Endothelial cell of umbilical vein (primary cell): ENCODE measurements at regions not wholly inside any gene's neighbourhood (a gene's known extent, or its start where the extent isn't known, plus 50 kb on each side); places are given as distances from the start of the nearest gene placed in this dataset.

Source experiments
- BruUV-seq: library from RNA; stranded (reverse); fragments of 400-500 nt; replicated peaks from 2 replicates; lab custom pipeline; 2021; lab: Mats Ljungman, UMichigan
- CTCF ChIA-PET: fragments of 300-600, 350-600 bp; sonication (Branson Sonifier 250); formaldehyde crosslinking; loops from one replicate; lab custom pipeline; 2021; ENCODE audit warnings: antibody characterized with exemption, inconsistent platforms; lab: Charles Lee
- POLR2A ChIA-PET: fragments of 300-600, 350-600 bp; sonication (Branson Sonifier 250); formaldehyde crosslinking; loops from one replicate; lab custom pipeline; 2021; ENCODE audit warnings: antibody characterized with exemption, inconsistent platforms; lab: Charles Lee
- DNase-seq: peaks from one replicate; pipeline ENCODE4 v3.0.0-alpha.2; 2011; ENCODE audit warnings: low read depth, low spot score
- FAIRE-seq: peaks from 2 replicates; lab custom pipeline; 2011; peaks lifted over from hg19 to GRCh38; lab: Jason Lieb, UNC
- H2AFZ ChIP-seq: 2 replicates; pipeline ENCODE4 v1.6.0; 2012; ENCODE audit warnings: low read depth, low read length, control low read depth, inconsistent platforms
- H3K27ac ChIP-seq: 2 replicates; pipeline ENCODE4 v1.5.1; 2011; ENCODE audit warnings: low read depth, mild to moderate bottlenecking, control low read depth, low read length, moderate library complexity; ENCODE audit not compliant: insufficient read depth
- H3K27me3 ChIP-seq, 2 experiments: 2 replicates each; pipeline versions ENCODE4 v1.6.0 to v1.6.1; 2011; ENCODE audit warnings: low read length in 2 of 2, mixed read lengths in 1 of 2; ENCODE audit not compliant: control insufficient read depth in 2 of 2, insufficient read depth in 2 of 2
- H3K36me3 ChIP-seq, 2 experiments: 2 replicates in 1 of 2; 3 replicates in 1 of 2; pipeline ENCODE4 v1.5.1; 2011; ENCODE audit warnings: low read length in 2 of 2, mild to moderate bottlenecking in 1 of 2, moderate library complexity in 1 of 2; ENCODE audit not compliant: control insufficient read depth in 2 of 2, insufficient read depth in 2 of 2; ENCODE audit errors: extremely low read depth in 1 of 2
- H3K4me1 ChIP-seq: 3 replicates; pipeline ENCODE4 v1.5.1; 2011; ENCODE audit warnings: mild to moderate bottlenecking, low read length; ENCODE audit not compliant: control insufficient read depth, insufficient read depth; ENCODE audit errors: extremely low read depth
- H3K4me2 ChIP-seq: 2 replicates; pipeline ENCODE4 v1.6.1; 2011; ENCODE audit warnings: low read length, control low read depth, mixed read lengths; ENCODE audit not compliant: insufficient read depth
- H3K4me3 ChIP-seq, 3 experiments: fragments of 200-600 bp in 1 of 3; sonication (generic), shearing (Covaris generic) in 1 of 3; replicated peaks in 1 of 3; 2 replicates each; pipeline ENCODE4 v1.5.1; 2011 to 2016; ENCODE audit warnings: control low read depth in 3 of 3, low read length in 3 of 3, mild to moderate bottlenecking in 2 of 3, inconsistent platforms in 1 of 3, low read depth in 1 of 3, moderate library complexity in 1 of 3; ENCODE audit not compliant: insufficient read depth in 1 of 3
- H3K79me2 ChIP-seq: 2 replicates; pipeline ENCODE4 v1.6.0; 2012; ENCODE audit warnings: low read length, inconsistent platforms; ENCODE audit not compliant: control insufficient read depth, insufficient read depth
- H3K9ac ChIP-seq: replicated peaks from 2 replicates; pipeline ENCODE3; 2011; ENCODE audit warnings: low read length, control low read depth; ENCODE audit not compliant: insufficient read depth; ENCODE audit errors: extremely low read depth
- H3K9me1 ChIP-seq: replicated peaks from 3 replicates; pipeline ENCODE4 v1.6.0; 2011; ENCODE audit warnings: mild to moderate bottlenecking, low read length; ENCODE audit not compliant: control insufficient read depth, insufficient read depth; ENCODE audit errors: extremely low read depth
- H3K9me3 ChIP-seq: replicated peaks from 2 replicates; pipeline ENCODE4 v1.5.1; 2012; ENCODE audit warnings: low read length, inconsistent platforms; ENCODE audit not compliant: control insufficient read depth, insufficient read depth
- H4K20me1 ChIP-seq: replicated peaks from 2 replicates; pipeline ENCODE3; 2011; ENCODE audit warnings: mild to moderate bottlenecking, low read length; ENCODE audit not compliant: control insufficient read depth, insufficient read depth; ENCODE audit errors: extremely low read depth
- CTCF ChIP-seq, 2 donors: IDR thresholded peaks; 1 replicate in 1 of 2; 2 replicates in 1 of 2; pipeline ENCODE4 v1.5.1; 2011; ENCODE audit warnings: low read length in 2 of 2, mild to moderate bottlenecking in 2 of 2, moderate library complexity in 2 of 2, control low read depth in 1 of 2, inconsistent platforms in 1 of 2, low read depth in 1 of 2; ENCODE audit not compliant: insufficient read depth in 1 of 2; ENCODE audit errors: extremely low read depth in 1 of 2
- EZH2 ChIP-seq: IDR thresholded peaks from 2 replicates; pipeline ENCODE4 v1.6.1; 2012; ENCODE audit warnings: borderline replicate concordance, low read depth, mild to moderate bottlenecking, moderate library complexity, low read length, inconsistent platforms; ENCODE audit not compliant: severe bottlenecking
- FOS ChIP-seq: IDR thresholded peaks from 2 replicates; pipeline ENCODE4 v1.6.1; 2011; ENCODE audit warnings: mild to moderate bottlenecking, low read length, moderate library complexity, borderline replicate concordance; ENCODE audit not compliant: insufficient read depth
- GATA2 ChIP-seq: IDR thresholded peaks from 2 replicates; pipeline ENCODE4 v1.7.0; 2011; ENCODE audit warnings: low read depth, mild to moderate bottlenecking, moderate library complexity, mixed read lengths, low read length; ENCODE audit not compliant: insufficient read length, insufficient read depth
- JUN ChIP-seq: IDR thresholded peaks from 2 replicates; pipeline ENCODE4 v1.6.1; 2011; ENCODE audit warnings: borderline replicate concordance, low read depth; ENCODE audit not compliant: insufficient read length, insufficient read depth
- MAX ChIP-seq: IDR thresholded peaks from 2 replicates; pipeline ENCODE4 v1.6.1; 2011; ENCODE audit not compliant: insufficient read depth, insufficient read length
- MYC ChIP-seq: IDR thresholded peaks from one replicate; pipeline ENCODE4 v1.6.1; 2011; ENCODE audit warnings: mild to moderate bottlenecking, low read depth, low read length
- POLR2A ChIP-seq: IDR thresholded peaks from 2 replicates; pipeline ENCODE4 v1.6.1; 2012; ENCODE audit warnings: low read depth, mild to moderate bottlenecking, control low read depth, low read length
- POLR2AphosphoS5 ChIP-seq: IDR thresholded peaks from 2 replicates; pipeline ENCODE4 v1.6.1; 2012; ENCODE audit warnings: low read depth, mild to moderate bottlenecking, control low read depth, low read length, moderate library complexity; ENCODE audit not compliant: insufficient read depth
- dilution Hi-C: fragments of 300-500 bp; cut with MboI; formaldehyde crosslinking; loops from one replicate; pipeline ENCODE4 v1.15.0; 2019; ENCODE audit warnings: low sequenced_read_pairs; ENCODE audit not compliant: extremely low pct_ligation_motif_present
- intact Hi-C: fragments of 100-400 bp; cut with micrococcal nuclease; formaldehyde crosslinking; loops from one replicate; pipeline ENCODE4 v1.10.0; 2022

- no peaks in the 10 kb centered on the region for H4K20me1 ChIP-seq
- H3K79me2 ChIP-seq = no peaks in the 10 kb centered on the region
- H3K27ac ChIP-seq = no peak overlapping the region
- ChIA-PET POLR2A (no interaction called here), CTCF (interaction anchor here (1.1 kb wide), 1 partner anchor 12 kb away, joined by 3 read pairs; no protein-coding TSS in a partner anchor)
- H3K9me3 ChIP-seq = no peaks in the 10 kb centered on the region
- dilution Hi-C loops = no loop called here
- H3K4me3 ChIP-seq = no peak overlapping the region
- no peaks in the 10 kb centered on the region for H3K36me3 ChIP-seq
- peaks cover 0 to 5% of the 10 kb centered on the region in 2 experiments for H3K27me3 ChIP-seq
- no peak for DNase-seq
- no peak overlapping the region for H3K4me2 ChIP-seq
- H3K9ac ChIP-seq = no peak overlapping the region
- intact Hi-C loops = no loop called here
- H3K9me1 ChIP-seq = no peaks in the 10 kb centered on the region
- no peak for TF ChIP-seq EZH2
- TF ChIP-seq FOS = no peak
- no peak for TF ChIP-seq MAX
- no peak for TF ChIP-seq GATA2
- no peak for TF ChIP-seq POLR2A
- TF ChIP-seq CTCF (IDR thresholded peaks at IDR 0.05; ENCODE audit: extremely low read depth in 1 of 2, insufficient read depth in 1 of 2, low read depth in 1 of 2, low read length in 2 of 2) = no peak
- no peak for TF ChIP-seq JUN
- no peak for TF ChIP-seq POLR2AphosphoS5
- no peak for TF ChIP-seq MYC
- no peak for FAIRE-seq
- H3K4me1 ChIP-seq = no peaks in the 10 kb centered on the region
- H2AFZ ChIP-seq = no peak overlapping the region
- no TSS peak for BruUV-seq
Observed at GRCh38 chr3:43969944-43970343, 271.7 kb upstream of the TOPAZ1 start.
